HCT116 (cell line): ENCODE measurements at regions not wholly inside any gene's neighbourhood (a gene's known extent, or its start where the extent isn't known, plus 50 kb on each side); places are given as distances from the start of the nearest gene placed in this dataset.
"Not testable (repeated sequence)": the region's sequence is repeated elsewhere in the genome, so short reads cannot be mapped to it uniquely, and the experiment has no call there.

Experiments
- ATAC-seq: fragments of 200-7000 bp; cut with Tn5 transposase; 2 replicates; pipeline ENCODE4 v1.9.1; 2020; ENCODE audit warnings: mild to moderate bottlenecking, moderate library complexity
- BruUV-seq: library from RNA; stranded (reverse); fragments of 400-500 nt; replicated peaks from 2 replicates; lab custom pipeline; 2021; lab: Mats Ljungman, UMichigan
- CTCF ChIA-PET: fragments of 300-600 bp; sonication (Branson Sonifier 250); formaldehyde crosslinking; loops from one replicate; lab custom pipeline; 2021; ENCODE audit warnings: antibody characterized with exemption; lab: Charles Lee
- POLR2A ChIA-PET: fragments of 300-600, 350-600 bp; sonication (Branson Sonifier 250); formaldehyde crosslinking; loops from one replicate; lab custom pipeline; 2021; ENCODE audit warnings: antibody characterized with exemption; lab: Charles Lee
- RAD21 ChIA-PET, 2 experiments: fragments of 300-600 bp; sonication (Branson Sonifier 250); formaldehyde crosslinking; loops; one replicate each; lab custom pipeline; 2023; ENCODE audit warnings: low total read pairs in 2 of 2; ENCODE audit not compliant: uncharacterized antibody in 2 of 2, unreplicated experiment in 2 of 2, low non-redundant PET in 1 of 2; lab: Charles Lee
- DNase-seq: peaks from one replicate; pipeline ENCODE4 v3.0.0-alpha.2; 2010; ENCODE audit warnings: low read depth, low spot score
- H2AFZ ChIP-seq: fragments of 200-600 bp; shearing (Covaris generic), sonication (generic); 2 replicates; pipeline ENCODE4 v1.6.1; 2017; ENCODE audit warnings: low read depth, mixed run types, mixed read lengths, antibody characterized with exemption, low read length; ENCODE audit not compliant: poor library complexity, severe bottlenecking
- H3K27ac ChIP-seq: 2 replicates; pipeline ENCODE4 v1.5.1; 2012; ENCODE audit warnings: low read depth, low read length
- H3K27me3 ChIP-seq: fragments of 200-600 bp; sonication (generic); 2 replicates; pipeline ENCODE4 v1.6.1; 2016; ENCODE audit warnings: mixed run types, low read length, mixed read lengths; ENCODE audit not compliant: insufficient read depth
- H3K36me3 ChIP-seq, 2 experiments: fragments of 200-500 bp in 1 of 2; fragments of 200-600 bp in 1 of 2; sonication (Bioruptor generic) in 1 of 2; sonication (generic) in 1 of 2; 2 replicates each; pipeline versions ENCODE4 v1.5.1 to v1.6.1; 2014 to 2016; ENCODE audit warnings: low read length in 2 of 2, inconsistent platforms in 1 of 2, mixed read lengths in 1 of 2, mixed run types in 1 of 2; ENCODE audit not compliant: insufficient read depth in 2 of 2, control insufficient read depth in 1 of 2
- H3K4me1 ChIP-seq, 2 experiments: fragments of 200-600 bp in 1 of 2; sonication (generic) in 1 of 2; 2 replicates each; pipeline versions ENCODE4 v1.5.1 to v1.6.1; 2012 to 2017; ENCODE audit warnings: low read length in 2 of 2, inconsistent platforms in 1 of 2, mild to moderate bottlenecking in 1 of 2, mixed read lengths in 1 of 2, mixed run types in 1 of 2, moderate library complexity in 1 of 2; ENCODE audit not compliant: insufficient read depth in 2 of 2, control insufficient read depth in 1 of 2
- H3K4me2 ChIP-seq: fragments of 200-600 bp; sonication (generic); 2 replicates; pipeline ENCODE4 v1.6.1; 2017; ENCODE audit warnings: mixed run types, low read length, mixed read lengths
- H3K4me3 ChIP-seq, 2 experiments: fragments of 200-600 bp in 1 of 2; sonication (generic) in 1 of 2; replicated peaks in 1 of 2; 2 replicates each; pipeline ENCODE4 v1.5.1; 2011 to 2016; ENCODE audit warnings: low read length in 2 of 2, control low read depth in 1 of 2, low read depth in 1 of 2, mild to moderate bottlenecking in 1 of 2, mixed read lengths in 1 of 2, mixed run types in 1 of 2
- H3K79me2 ChIP-seq: fragments of 200-600 bp; sonication (generic); 2 replicates; pipeline ENCODE4 v1.6.1; 2017; ENCODE audit warnings: mild to moderate bottlenecking, mixed run types, low read length, moderate library complexity, mixed read lengths; ENCODE audit not compliant: insufficient read depth
- H3K9ac ChIP-seq: fragments of 200-600 bp; sonication (generic); 2 replicates; pipeline ENCODE4 v1.6.1; 2016; ENCODE audit warnings: low read length, mixed read lengths
- H3K9me2 ChIP-seq: fragments of 200-600 bp; sonication (generic), shearing (Covaris generic); 2 replicates; pipeline ENCODE4 v1.6.1; 2017; ENCODE audit warnings: mixed run types, mild to moderate bottlenecking, moderate library complexity; ENCODE audit not compliant: insufficient read depth
- H3K9me3 ChIP-seq, 2 experiments: fragments of 200-500 bp in 1 of 2; fragments of 200-600 bp in 1 of 2; sonication (Bioruptor generic) in 1 of 2; sonication (generic) in 1 of 2; 2 replicates each; pipeline ENCODE4 v1.6.1; 2014 to 2017; ENCODE audit warnings: low read length in 2 of 2, mixed read lengths in 2 of 2, inconsistent platforms in 1 of 2, low read depth in 1 of 2, mild to moderate bottlenecking in 1 of 2, mixed run types in 1 of 2, moderate library complexity in 1 of 2; ENCODE audit not compliant: control insufficient read depth in 1 of 2, insufficient read depth in 1 of 2
- H4K20me1 ChIP-seq: fragments of 200-600 bp; sonication (generic), shearing (Covaris generic); 2 replicates; pipeline ENCODE4 v1.6.1; 2017; ENCODE audit warnings: mixed run types, mild to moderate bottlenecking, moderate library complexity; ENCODE audit not compliant: insufficient read depth
- CBX3 ChIP-seq: IDR thresholded peaks from 2 replicates; pipeline ENCODE4 v1.6.1; 2012; ENCODE audit warnings: low read depth
- FOSL1 ChIP-seq: IDR thresholded peaks from 2 replicates; pipeline ENCODE4 v1.6.1; 2012; ENCODE audit warnings: low read depth
- JUND ChIP-seq: IDR thresholded peaks from 2 replicates; pipeline ENCODE4 v1.6.1; 2012
- POLR2A ChIP-seq: IDR thresholded peaks from 2 replicates; pipeline ENCODE4 v1.7.0; 2011; ENCODE audit warnings: borderline replicate concordance; ENCODE audit not compliant: insufficient read depth, insufficient read length; ENCODE audit errors: extremely low read depth
- POLR2AphosphoS5 ChIP-seq: IDR thresholded peaks from 2 replicates; pipeline ENCODE4 v1.6.1; 2011; ENCODE audit warnings: mild to moderate bottlenecking, low read depth, low read length, moderate library complexity
- SP1 ChIP-seq: IDR thresholded peaks from 2 replicates; pipeline ENCODE4 v1.6.1; 2012; ENCODE audit warnings: low read depth
- TCF7L2 ChIP-seq: IDR thresholded peaks from 2 replicates; pipeline ENCODE4 v1.7.0; 2011; ENCODE audit warnings: borderline replicate concordance, inconsistent platforms; ENCODE audit not compliant: insufficient read depth, insufficient read length; ENCODE audit errors: extremely low read depth
- YY1 ChIP-seq: IDR thresholded peaks from 2 replicates; pipeline ENCODE4 v1.6.1; 2011; ENCODE audit warnings: low read length, low read depth, moderate library complexity, mild to moderate bottlenecking; ENCODE audit not compliant: insufficient replicate concordance; ENCODE audit errors: extremely low read depth
- intact Hi-C: fragments of 100-400 bp; cut with micrococcal nuclease; formaldehyde crosslinking; loops from 2 replicates; pipeline ENCODE4 v1.10.0; 2022
- TF ChIP-seq, protein P1 (sequence below): IDR thresholded peaks from 2 replicates; pipeline ENCODE4 v1.6.1; 2012

- DNase-seq, H3K79me2 ChIP-seq, H4K20me1 ChIP-seq, BruUV-seq, H2AFZ ChIP-seq, H3K36me3 ChIP-seq, H3K9me3 ChIP-seq, CTCF ChIA-PET, POLR2A ChIA-PET, intact Hi-C loops, RAD21 ChIA-PET, H3K27me3 ChIP-seq, ATAC-seq, H3K9me2 ChIP-seq: not testable (repeated sequence)
- Histone ChIP-seq H3K4me1 (peaks cover 43 to 81% of the 10 kb centered on the region in 2 experiments), H3K4me3 (peak overlapping the region in 1 of 2 experiments; percentile 39; a peak in 3 of 4 replicates), H3K27ac (peak overlapping the region; percentile 68), H3K9ac (peak overlapping the region; percentile 36), H3K4me2 (peak overlapping the region; percentile 63)
Observed at GRCh38 chr16:88237761-88238415, 144.9 kb upstream of the ZNF469 start.

DNA sequence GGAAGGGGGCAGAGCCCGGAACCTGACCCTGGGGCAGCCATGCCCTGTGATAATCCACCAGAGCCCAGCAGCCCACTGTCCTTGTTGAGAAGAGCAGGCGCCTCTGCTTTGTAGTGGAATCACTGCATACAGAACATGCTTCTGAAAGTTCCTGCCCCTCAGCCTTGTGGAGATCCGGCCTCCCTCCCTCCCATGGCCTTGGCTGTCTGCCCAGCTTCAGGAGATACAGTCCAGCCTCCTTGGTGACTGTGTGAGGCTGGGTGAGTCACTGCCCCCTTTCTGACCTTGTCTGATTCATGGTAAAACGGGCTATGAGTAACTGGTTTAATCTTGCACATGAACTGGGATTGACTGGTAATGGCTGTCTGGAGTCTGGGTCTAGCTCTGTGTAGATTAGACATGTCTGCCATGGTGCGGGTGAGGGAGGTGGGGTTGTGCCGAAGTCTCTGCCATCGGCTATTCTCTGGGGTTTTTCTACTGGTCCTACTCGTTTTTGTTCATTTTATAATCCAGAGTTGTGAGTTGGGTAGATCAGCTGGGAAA lies 144.0 kb upstream of the ZNF469 start:
- peak overlapping the region; percentile 63 for H3K4me2 ChIP-seq
- H3K9me3 ChIP-seq, intact Hi-C loops, H3K27me3 ChIP-seq, CTCF ChIA-PET, H3K79me2 ChIP-seq, POLR2A ChIA-PET, H3K9me2 ChIP-seq, H4K20me1 ChIP-seq, H2AFZ ChIP-seq, H3K36me3 ChIP-seq, BruUV-seq, RAD21 ChIA-PET: not testable (repeated sequence)
- H3K4me1 ChIP-seq, result peaks cover 43 to 88% of the 10 kb centered on the region in 2 experiments
- H3K9ac ChIP-seq, result peak overlapping the region; percentile 36
- peak; percentile 90 for ATAC-seq
- peak overlapping the region; percentile 33 to 43 for H3K4me3 ChIP-seq
- peak; percentile 95 for DNase-seq
- H3K27ac ChIP-seq, result peak overlapping the region; percentile 68
- TF ChIP-seq JUND, result peak; percentile 69
- TF ChIP-seq, protein P1, sequence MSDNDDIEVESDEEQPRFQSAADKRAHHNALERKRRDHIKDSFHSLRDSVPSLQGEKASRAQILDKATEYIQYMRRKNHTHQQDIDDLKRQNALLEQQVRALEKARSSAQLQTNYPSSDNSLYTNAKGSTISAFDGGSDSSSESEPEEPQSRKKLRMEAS, result peak; percentile 80
- peak; percentile 28 for TF ChIP-seq POLR2A
- TF ChIP-seq YY1, result peak; percentile 19
- TF ChIP-seq CBX3, result peak; percentile 89
- peak; percentile 90 for TF ChIP-seq TCF7L2
- peak; percentile 84 for TF ChIP-seq SP1
- TF ChIP-seq FOSL1, result peak; percentile 74
- TF ChIP-seq POLR2AphosphoS5, result peak; percentile 72
